ENCODE measurements at regions not wholly inside any gene's neighbourhood (a gene's known extent, or its start where the extent isn't known, plus 50 kb on each side); places are given as distances from the start of the nearest gene placed in this dataset.

DNA sequence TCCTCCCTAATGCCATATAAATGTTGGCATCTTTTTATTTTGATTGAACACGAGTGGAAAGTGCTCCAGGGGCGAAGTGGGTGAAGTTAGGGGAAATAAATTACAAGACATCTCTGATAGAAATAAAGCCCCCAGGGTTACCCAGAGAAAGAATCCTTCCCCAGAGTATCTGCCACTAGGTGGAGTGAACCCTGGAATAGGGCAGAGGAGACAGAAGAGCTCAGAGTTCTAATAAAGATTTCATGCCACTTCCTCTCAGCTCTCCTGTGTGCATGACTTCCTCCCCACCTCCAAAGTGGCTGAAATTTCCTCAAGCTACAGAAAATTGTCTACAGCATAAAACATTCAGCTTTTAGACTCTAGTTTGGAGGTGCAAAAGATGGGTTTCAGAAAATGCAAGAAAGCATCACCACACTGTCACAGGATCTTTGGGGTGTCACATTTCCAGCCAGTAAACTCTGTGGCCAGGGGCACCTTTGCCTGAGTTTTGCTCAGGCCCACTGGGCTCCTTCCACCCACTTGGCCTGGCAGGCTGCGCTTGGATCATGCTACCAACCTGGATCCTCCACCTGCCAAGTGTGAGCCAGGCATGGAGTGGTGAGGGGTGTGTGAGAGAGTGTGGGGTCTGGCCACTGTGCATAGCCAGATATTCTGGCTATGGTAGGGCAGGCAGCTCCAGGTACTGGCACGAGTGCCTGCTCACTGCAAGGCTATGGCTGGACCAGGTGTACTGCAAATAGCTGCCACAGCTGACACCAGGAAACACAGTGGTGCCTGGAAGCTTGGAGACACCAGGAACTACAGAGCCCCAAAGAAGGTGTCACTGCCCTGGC is 208.8 kb upstream of the USP25 start:
- TF ChIP-seq, protein P1, sequence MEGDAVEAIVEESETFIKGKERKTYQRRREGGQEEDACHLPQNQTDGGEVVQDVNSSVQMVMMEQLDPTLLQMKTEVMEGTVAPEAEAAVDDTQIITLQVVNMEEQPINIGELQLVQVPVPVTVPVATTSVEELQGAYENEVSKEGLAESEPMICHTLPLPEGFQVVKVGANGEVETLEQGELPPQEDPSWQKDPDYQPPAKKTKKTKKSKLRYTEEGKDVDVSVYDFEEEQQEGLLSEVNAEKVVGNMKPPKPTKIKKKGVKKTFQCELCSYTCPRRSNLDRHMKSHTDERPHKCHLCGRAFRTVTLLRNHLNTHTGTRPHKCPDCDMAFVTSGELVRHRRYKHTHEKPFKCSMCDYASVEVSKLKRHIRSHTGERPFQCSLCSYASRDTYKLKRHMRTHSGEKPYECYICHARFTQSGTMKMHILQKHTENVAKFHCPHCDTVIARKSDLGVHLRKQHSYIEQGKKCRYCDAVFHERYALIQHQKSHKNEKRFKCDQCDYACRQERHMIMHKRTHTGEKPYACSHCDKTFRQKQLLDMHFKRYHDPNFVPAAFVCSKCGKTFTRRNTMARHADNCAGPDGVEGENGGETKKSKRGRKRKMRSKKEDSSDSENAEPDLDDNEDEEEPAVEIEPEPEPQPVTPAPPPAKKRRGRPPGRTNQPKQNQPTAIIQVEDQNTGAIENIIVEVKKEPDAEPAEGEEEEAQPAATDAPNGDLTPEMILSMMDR (IDR thresholded peaks at IDR 0.05; ENCODE audit: borderline replicate concordance, extremely low read depth, low read length, poor library complexity, severe bottlenecking), result peak; percentile 57
- TF ChIP-seq EZH2 (IDR thresholded peaks at IDR 0.05; ENCODE audit: borderline replicate concordance, low read depth, low read length, severe bottlenecking), result no peak

All from DND-41 (cell line).